ENCODE measurements at regions not wholly inside any gene's neighbourhood (a gene's known extent, or its start where the extent isn't known, plus 50 kb on each side); places are given as distances from the start of the nearest gene placed in this dataset.

DNA sequence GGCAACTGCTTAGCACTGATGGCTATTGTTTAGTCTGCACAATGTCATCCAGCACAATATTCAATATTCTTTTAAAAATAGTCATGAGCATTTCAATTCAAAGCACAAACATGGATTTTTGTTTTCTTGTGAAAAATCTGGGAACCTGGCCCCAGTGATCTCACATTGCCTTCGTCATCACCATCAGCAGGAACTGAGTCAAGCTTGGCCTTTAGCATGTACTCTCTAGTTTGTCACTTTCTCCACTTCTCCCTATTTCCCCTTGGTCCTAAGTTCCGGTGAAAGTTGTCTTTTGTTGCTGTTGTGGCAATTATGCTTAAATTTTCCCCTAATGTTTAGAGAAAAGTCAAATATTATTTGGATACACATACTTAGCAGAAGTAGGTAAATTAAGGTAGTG is 252.9 kb upstream of the SORCS1 start:
- TF ChIP-seq, protein P1, sequence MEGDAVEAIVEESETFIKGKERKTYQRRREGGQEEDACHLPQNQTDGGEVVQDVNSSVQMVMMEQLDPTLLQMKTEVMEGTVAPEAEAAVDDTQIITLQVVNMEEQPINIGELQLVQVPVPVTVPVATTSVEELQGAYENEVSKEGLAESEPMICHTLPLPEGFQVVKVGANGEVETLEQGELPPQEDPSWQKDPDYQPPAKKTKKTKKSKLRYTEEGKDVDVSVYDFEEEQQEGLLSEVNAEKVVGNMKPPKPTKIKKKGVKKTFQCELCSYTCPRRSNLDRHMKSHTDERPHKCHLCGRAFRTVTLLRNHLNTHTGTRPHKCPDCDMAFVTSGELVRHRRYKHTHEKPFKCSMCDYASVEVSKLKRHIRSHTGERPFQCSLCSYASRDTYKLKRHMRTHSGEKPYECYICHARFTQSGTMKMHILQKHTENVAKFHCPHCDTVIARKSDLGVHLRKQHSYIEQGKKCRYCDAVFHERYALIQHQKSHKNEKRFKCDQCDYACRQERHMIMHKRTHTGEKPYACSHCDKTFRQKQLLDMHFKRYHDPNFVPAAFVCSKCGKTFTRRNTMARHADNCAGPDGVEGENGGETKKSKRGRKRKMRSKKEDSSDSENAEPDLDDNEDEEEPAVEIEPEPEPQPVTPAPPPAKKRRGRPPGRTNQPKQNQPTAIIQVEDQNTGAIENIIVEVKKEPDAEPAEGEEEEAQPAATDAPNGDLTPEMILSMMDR (conservative IDR thresholded peaks at IDR 0.05; ENCODE audit: low read length), result no peak
- TF ChIP-seq EZH2phosphoT487 (IDR thresholded peaks at IDR 0.05; ENCODE audit: borderline replicate concordance, low read depth, low read length), result no peak

All from OCI-LY7 (cell line).